ENCODE measurements at regions not wholly inside any gene's neighbourhood (a gene's known extent, or its start where the extent isn't known, plus 50 kb on each side); places are given as distances from the start of the nearest gene placed in this dataset.
"Not testable (repeated sequence)": the region's sequence is repeated elsewhere in the genome, so short reads cannot be mapped to it uniquely, and the experiment has no call there.

DNA sequence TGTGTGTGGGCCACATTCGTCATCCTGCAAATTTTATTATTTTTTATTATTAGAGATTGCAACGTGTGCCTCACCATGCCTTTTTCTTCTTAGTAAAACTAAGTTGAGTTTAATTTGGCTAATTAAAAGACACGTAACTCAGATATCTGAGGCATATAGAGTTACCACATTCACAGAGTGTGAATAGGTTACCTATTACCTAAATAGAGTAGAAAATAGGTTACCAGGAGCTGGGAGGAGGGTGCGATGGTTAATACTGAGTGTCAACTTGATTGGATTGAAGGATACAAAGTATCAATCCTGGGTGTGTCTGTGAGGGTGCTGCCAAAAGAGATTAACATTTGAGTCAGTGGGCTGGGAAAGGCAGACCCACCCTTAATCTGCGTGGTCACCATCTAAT, 116.3 kb upstream of the CARD11 start:
- not testable (repeated sequence) for DNase-seq (ENCODE audit: low read depth, low spot score)

DNA sequence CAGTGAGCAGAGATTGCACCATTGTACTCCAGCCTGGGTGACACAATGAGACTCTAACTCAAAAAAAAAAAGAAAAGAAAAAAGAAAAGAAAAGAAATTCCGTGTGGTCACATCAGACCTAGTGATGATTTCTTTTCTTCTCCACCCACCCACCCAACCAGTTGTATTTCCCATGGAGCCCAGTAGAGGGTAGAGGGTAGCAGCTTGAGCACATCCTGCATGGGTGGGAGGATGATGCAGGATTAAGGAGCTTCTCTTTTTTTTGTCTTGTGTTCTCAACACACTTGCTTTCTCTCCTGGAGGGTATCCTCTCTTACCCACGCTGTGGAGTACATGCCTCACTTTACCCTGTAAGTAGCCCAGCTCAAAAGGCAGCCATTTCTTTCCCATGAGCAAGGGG, 118.6 kb upstream of the CARD11 start:
- no peak for DNase-seq (ENCODE audit: low read depth, low spot score)

GRCh38 chr7:3162798-3163197, 119.1 kb upstream of the CARD11 start:
- not testable (repeated sequence) for DNase-seq (ENCODE audit: low read depth, low spot score)

- no peak for DNase-seq (ENCODE audit: low read depth, low spot score)
Observed at GRCh38 chr7:3164380-3164792, 120.7 kb upstream of the CARD11 start.

- no peak for DNase-seq (ENCODE audit: low read depth, low spot score)
Observed at GRCh38 chr7:3165681-3166580, 122.3 kb upstream of the CARD11 start.

- no peak for DNase-seq (ENCODE audit: low read depth, low spot score)
Observed at GRCh38 chr7:3167551-3167950, 123.9 kb upstream of the CARD11 start.

GRCh38 chr7:3168370-3168769, 124.7 kb upstream of the CARD11 start:
- DNase-seq (ENCODE audit: low read depth, low spot score), result no peak

DNA sequence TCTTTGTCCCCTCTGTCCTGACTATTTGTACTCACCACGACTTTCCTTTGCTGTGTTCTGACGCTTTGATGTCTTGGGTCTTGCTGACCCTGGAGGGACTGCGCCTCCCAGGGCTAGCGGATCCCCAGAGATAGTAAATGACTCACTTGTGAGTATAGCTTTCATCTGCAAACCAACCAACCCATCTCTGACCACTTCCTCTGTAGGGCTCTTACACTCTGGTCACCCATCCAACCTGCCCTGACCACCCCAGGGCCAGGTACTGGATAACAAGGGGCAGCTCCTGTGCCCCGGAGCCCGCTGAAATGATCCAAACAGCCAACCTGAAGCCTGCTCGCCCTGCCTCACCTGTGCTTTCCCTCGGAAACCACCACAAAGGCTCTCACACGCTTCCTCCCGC, 125.2 kb upstream of the CARD11 start:
- DNase-seq (ENCODE audit: low read depth, low spot score), result no peak

DNA sequence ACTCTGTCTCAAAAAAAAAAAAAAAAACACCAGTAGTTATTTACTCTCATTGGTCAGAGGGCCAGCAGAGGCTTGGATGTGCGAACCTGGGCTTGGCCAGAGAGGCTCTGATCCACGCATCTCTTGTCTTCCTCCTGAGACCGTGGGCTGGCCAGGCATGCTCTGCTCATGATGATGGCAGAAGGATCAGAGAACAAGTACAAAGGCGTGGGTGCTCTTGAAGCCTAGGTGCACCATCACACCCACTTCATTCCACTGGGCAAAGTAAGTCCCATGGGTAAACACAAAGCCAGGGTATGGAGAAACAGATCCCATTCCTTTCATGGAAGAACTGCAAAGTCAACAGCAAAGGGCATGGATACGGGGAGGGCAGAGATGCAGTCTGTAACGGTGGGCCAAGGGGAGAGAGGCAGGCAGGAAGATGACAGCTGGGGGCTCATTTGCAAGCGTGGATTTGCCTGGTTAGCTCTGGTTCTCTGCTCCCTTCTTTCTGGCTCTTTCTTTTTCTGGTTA, 128.2 kb upstream of the SDK1 start:
- no peak for DNase-seq (ENCODE audit: low read depth, low spot score)

DNA sequence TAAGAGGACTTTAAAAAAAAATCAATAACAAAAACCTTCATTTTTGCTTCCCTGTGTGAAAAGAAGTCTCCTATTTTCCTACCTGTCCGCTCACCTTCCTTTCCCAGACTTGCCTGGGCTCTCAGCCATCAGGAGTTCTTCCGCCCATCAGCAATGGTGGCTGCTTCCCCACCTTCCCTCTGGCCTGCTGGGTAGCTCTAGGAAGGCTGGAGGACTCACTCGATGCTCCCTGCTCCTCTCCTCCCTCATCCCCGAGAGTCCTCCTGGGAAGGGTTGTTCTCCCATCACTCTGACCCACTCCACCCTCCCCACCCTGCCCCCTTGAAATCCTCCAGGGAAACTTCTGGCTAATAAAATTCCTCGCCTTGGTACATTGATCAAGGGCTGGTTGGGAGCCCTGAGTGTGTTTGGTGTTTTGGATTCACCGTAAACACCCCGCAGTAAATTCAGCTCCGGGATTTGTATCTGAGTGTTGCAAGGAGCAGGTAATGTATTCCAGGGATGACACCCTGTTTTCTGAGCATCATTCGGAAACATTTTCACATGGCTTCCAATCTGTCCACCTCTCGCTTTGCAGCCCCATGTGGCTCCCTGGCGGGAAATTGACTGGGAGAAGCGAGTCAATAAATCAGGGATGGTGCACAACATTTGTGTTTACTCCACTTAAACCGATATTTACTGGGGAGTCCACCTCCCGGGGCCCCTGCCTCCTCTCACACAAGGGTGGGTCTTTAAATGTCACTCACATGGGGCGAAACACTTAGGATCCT, 126.4 kb upstream of the SDK1 start:
- no peak for DNase-seq (ENCODE audit: low read depth, low spot score)

- DNase-seq (ENCODE audit: low read depth, low spot score), result no peak
Observed at GRCh38 chr7:3175285-3175902, 125.7 kb upstream of the SDK1 start.

DNA sequence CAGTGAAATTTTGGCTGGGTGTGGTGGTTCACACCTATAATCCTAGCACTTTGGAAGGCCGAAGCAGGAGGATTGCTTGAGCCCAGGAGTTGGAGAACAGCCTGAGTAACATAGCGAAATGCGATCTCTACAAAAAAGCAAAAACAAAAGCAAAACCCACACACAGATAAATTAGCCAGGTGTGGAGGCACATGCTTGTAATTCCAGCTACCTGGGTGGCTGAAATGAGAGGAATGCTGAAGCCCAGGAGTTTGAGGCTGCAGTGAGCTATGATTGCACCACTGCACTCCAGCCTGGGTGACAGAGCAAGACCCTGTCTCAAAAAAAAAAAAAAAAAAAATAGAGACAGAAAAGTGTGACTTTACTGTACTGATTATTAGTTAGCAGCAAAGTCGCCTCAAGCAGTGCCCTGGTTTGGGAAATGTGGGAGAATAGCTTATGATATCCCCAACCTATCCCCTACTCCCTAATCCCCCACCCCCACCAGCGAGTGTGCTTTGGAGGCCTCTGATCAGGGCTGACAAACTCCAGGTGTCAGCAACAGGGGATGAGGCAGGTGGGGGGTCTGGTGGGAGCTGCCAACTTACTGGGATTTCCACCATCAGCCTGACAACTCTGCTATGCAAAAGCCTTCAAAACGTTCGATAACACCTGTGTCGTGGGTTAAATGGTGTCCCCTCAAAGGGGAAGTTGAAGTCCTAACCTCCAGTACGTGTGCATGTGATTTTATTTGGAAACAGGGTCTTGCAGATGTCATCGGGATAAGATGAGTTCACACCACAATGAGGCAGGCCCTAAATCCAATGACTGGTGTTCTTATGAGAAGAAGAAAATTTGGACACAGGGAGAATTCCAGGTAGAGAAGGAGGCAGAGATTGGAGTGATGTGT, 124.7 kb upstream of the SDK1 start:
- DNase-seq (ENCODE audit: low read depth, low spot score), result no peak

- DNase-seq (ENCODE audit: low read depth, low spot score), result no peak
Observed at GRCh38 chr7:3177271-3177670, 123.8 kb upstream of the SDK1 start.

- no peak for DNase-seq (ENCODE audit: low read depth, low spot score)
Observed at GRCh38 chr7:3179456-3179855, 121.6 kb upstream of the SDK1 start.

GRCh38 chr7:3180604-3181003, 120.4 kb upstream of the SDK1 start:
- DNase-seq (ENCODE audit: low read depth, low spot score), result no peak

DNA sequence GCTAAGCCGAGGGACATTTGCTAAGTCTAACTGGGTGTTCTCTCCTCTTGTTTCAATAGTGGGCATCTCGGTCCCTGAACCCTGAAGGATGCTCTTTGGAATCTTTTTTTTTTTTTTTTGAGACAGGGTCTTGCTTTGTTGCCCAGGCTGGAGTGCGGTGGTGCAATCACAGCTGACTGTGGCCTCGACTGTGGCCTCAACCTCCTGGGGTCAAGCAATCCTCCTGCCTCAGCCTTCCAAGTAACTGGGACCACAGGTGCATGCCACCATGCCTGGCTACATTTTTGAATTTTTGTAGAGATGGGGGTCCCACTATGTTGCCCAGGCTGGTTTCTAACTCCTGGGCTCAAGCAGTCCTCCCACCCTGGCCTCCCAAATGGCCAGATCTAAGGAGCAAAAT, 119.0 kb upstream of the SDK1 start:
- not testable (repeated sequence) for DNase-seq (ENCODE audit: low read depth, low spot score)

DNA sequence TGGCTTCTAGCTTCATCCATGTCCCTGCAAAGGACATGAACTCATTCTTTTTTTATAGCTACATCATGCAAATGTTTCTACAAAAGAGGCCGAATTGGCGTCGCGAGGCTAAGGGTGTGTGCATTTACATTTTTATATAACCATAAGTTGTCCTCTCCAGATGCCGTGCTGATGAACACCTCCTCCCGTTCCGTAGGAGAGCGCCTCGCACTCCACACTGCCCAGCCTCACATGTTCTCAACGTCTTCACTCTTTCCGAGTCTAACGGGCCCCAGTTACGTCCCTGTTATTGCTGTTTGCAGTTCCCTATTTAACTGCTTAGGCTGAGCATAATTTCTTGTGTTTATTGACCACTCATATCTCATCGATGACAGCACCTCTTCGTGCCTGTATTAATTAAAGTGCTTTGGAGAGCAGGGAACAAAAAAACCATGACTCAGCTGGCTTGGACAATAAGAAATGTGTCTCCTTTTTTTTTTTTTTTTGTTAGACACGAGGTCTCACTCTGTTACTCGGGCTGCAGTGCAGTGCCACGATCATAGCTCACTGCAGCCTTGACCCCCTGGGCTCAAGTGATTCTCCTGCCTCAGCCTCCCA, 113.5 kb upstream of the SDK1 start:
- DNase-seq (ENCODE audit: low read depth, low spot score), result no peak

- DNase-seq (ENCODE audit: low read depth, low spot score), result no peak
Observed at GRCh38 chr7:3188946-3189345, 112.1 kb upstream of the SDK1 start.

DNA sequence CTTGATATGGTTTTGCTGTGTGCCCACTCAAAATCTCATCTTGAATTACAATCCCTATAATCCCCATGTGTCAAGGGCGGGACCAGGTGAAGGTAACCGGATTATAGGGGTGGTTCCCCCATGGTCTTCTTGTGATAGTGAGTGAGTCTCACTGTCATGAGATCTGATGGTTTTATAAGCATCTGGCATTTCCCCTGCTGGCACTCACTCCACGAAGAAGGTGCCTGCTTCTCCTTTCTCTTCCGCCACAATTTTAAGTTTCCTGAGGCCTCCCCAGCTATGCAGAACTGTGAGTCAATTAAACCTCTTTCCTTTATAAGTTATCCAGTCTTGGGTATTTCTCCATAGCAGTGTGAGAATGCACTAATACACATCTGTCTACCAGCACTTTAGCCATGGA, 109.5 kb upstream of the SDK1 start:
- no peak for DNase-seq (ENCODE audit: low read depth, low spot score)

DNA sequence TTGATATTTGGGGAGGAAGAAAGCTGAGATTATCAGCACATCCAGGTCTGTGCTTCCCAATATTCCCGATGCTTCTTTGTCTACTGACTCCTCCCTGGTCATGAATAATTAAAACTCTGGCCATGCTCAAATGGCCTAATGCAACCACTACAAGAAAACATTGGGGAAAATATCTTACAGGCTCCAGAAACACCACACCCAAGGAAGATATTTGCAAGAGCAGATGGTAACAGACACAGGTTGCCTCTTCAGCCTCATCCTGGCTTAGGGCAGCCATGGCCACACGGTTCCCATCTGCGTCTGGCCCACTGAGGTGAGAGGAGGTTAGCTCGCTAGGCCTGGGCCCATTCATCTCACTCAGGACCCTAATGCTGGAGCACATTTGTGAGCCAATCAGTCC, 108.4 kb upstream of the SDK1 start:
- DNase-seq (ENCODE audit: low read depth, low spot score), result no peak
